Esophagus squamous epithelium (tissue), 5 donors: ENCODE measurements at regions not wholly inside any gene's neighbourhood (a gene's known extent, or its start where the extent isn't known, plus 50 kb on each side); places are given as distances from the start of the nearest gene placed in this dataset.

Experiments
- DNase-seq: peaks from one replicate; lab custom pipeline; 2025; lab: John Stamatoyannopoulos, UW
- H3K27ac ChIP-seq, 4 donors: fragments of 200-600 bp; sonication (generic); one replicate each; pipeline ENCODE4 v1.5.1; 2016 to 2019; ENCODE audit warnings: mild to moderate bottlenecking in 1 of 4
- H3K27me3 ChIP-seq, 4 donors: fragments of 200-600 bp; sonication (generic); 1 replicate in 3 of 4; 2 replicates in 1 of 4; pipeline versions ENCODE4 v1.5.1 to v1.6.0; 2017 to 2021; ENCODE audit warnings: antibody characterized with exemption in 1 of 4
- H3K36me3 ChIP-seq, 3 donors: fragments of 200-600 bp; sonication (generic); one replicate each; pipeline ENCODE4 v1.5.1; 2016 to 2019
- H3K4me1 ChIP-seq, 3 donors: fragments of 200-600 bp; sonication (generic); one replicate each; pipeline ENCODE4 v1.5.1; 2017 to 2019
- H3K4me3 ChIP-seq, 4 donors: fragments of 200-600 bp; sonication (generic); 1 replicate in 3 of 4; 2 replicates in 1 of 4; pipeline ENCODE4 v1.5.1; 2016 to 2019; ENCODE audit warnings: mild to moderate bottlenecking in 2 of 4, moderate library complexity in 1 of 4
- H3K9me3 ChIP-seq, 3 donors: fragments of 200-600 bp; sonication (generic); one replicate each; pipeline ENCODE4 v1.5.1; 2016 to 2019
- CTCF ChIP-seq, 6 experiments: fragments of 450-650 bp in 4 of 6; fragments of 200-600 bp in 2 of 6; sonication (generic) in 2 of 6; IDR thresholded peaks; one replicate each; pipeline ENCODE4 v1.5.1; 2016 to 2019; ENCODE audit warnings: antibody characterized with exemption in 6 of 6, mild to moderate bottlenecking in 4 of 6, moderate library complexity in 4 of 6
- POLR2A ChIP-seq, 4 donors: fragments of 450-650 bp; IDR thresholded peaks; one replicate each; pipeline ENCODE4 v1.6.1; 2017; ENCODE audit warnings: antibody characterized with exemption in 4 of 4, mild to moderate bottlenecking in 4 of 4, moderate library complexity in 3 of 4
- WGBS, 2 donors: methylation state at CpG; one replicate each; pipeline ENCODE4 v1.1.5; 2018; 5-methylcytosine and 5-hydroxymethylcytosine counted together
- intact Hi-C: fragments of 100-400 bp; cut with DNase I; formaldehyde crosslinking; loops from one replicate; pipeline ENCODE4 v1.15.0; 2022
- donor health status: DM: yes; HTN: yes; CAD: no.

GRCh38 chr2:129759472-129760010, 219.9 kb upstream of the RAB6C start:
- intact Hi-C loops, result no loop called here
- no peaks in the 10 kb centered on the region for H3K27me3 ChIP-seq
- WGBS, 2 donors, result 98 to 100% methylated on average over 2 of the region's 2 CpGs
- DNase-seq, result no peak
- no peaks in the 10 kb centered on the region for H3K36me3 ChIP-seq
- H3K27ac ChIP-seq, result no peak overlapping the region
- H3K4me1 ChIP-seq, result peaks cover 0 to 16% (median 13%) of the 10 kb centered on the region in 3 donors
- TF ChIP-seq POLR2A (IDR thresholded peaks at IDR 0.05) (no peak), CTCF (IDR thresholded peaks at IDR 0.05) (no peak)
- H3K9me3 ChIP-seq, result no peaks in the 10 kb centered on the region
- no peak overlapping the region for H3K4me3 ChIP-seq

- DNase-seq, result no peak
- Histone ChIP-seq H3K4me1 (peaks cover 0 to 16% (median 13%) of the 10 kb centered on the region in 3 donors), H3K9me3 (no peaks in the 10 kb centered on the region), H3K27ac (no peak overlapping the region), H3K27me3 (peaks cover 0 to 9% (median 0%) of the 10 kb centered on the region in 4 donors), H3K4me3 (no peak overlapping the region), H3K36me3 (no peaks in the 10 kb centered on the region)
- WGBS, 2 donors, result 100% methylated on average over 1 of the region's 7 CpGs; no CpG with 5 or more reads in 1 of the 2 donors
- TF ChIP-seq CTCF (IDR thresholded peaks at IDR 0.05) (no peak), POLR2A (IDR thresholded peaks at IDR 0.05) (no peak)
- intact Hi-C loops, result no loop called here
Observed at GRCh38 chr2:129760669-129761068, 218.8 kb upstream of the RAB6C start.

GRCh38 chr2:129761569-129762021, 217.9 kb upstream of the RAB6C start:
- DNase-seq, result no peak
- no peaks in the 10 kb centered on the region for H3K36me3 ChIP-seq

GRCh38 chr2:129762386-129763189, 216.9 kb upstream of the RAB6C start:
- intact Hi-C loops, result no loop called here
- H3K9me3 ChIP-seq, result no peaks in the 10 kb centered on the region
- no peak overlapping the region for H3K4me3 ChIP-seq
- 87 to 91% methylated on average over 6 of the region's 8 CpGs for WGBS, 2 donors
- no peak overlapping the region for H3K27ac ChIP-seq
- DNase-seq, result no peak
- TF ChIP-seq CTCF (IDR thresholded peaks at IDR 0.05) (no peak), POLR2A (IDR thresholded peaks at IDR 0.05) (no peak)
- H3K4me1 ChIP-seq, result peaks cover 0 to 16% (median 13%) of the 10 kb centered on the region in 3 donors
- peaks cover 0 to 17% (median 0%) of the 10 kb centered on the region in 4 donors for H3K27me3 ChIP-seq
- no peaks in the 10 kb centered on the region for H3K36me3 ChIP-seq

More at GRCh38 chr2:129761569-129762021, 217.9 kb upstream of the RAB6C start:
- TF ChIP-seq CTCF (IDR thresholded peaks at IDR 0.05) (no peak), POLR2A (IDR thresholded peaks at IDR 0.05) (no peak)
- 75 to 92% methylated on average over 4 to 10 of the region's 10 CpGs for WGBS, 2 donors
- intact Hi-C loops, result no loop called here
- Histone ChIP-seq H3K27ac (no peak overlapping the region), H3K4me3 (no peak overlapping the region), H3K4me1 (peaks cover 0 to 16% (median 13%) of the 10 kb centered on the region in 3 donors), H3K27me3 (peaks cover 0 to 17% (median 0%) of the 10 kb centered on the region in 4 donors), H3K9me3 (no peaks in the 10 kb centered on the region)
